ENCODE measurements at regions not wholly inside any gene's neighbourhood (a gene's known extent, or its start where the extent isn't known, plus 50 kb on each side); places are given as distances from the start of the nearest gene placed in this dataset.

DNA sequence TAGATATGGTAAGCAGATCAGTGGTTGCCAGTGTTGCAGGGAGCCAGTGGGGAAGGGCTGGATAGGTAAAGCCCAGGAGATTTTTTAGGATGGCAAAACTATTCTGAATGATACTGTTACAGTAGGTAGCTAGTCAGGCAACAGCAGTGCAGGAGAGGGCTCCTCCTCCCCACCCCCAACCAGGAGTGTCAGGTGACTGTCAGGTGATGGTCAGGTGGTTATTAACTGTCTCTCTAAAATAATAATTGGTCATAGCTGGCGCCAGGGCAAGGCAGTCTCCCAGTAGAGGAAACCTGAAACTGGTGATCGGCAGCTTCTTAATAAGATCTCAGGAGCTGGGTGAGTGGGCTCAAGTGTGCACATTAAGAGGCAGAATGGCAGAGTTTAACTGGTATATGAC is 201.6 kb upstream of the PARD3B start:
- WGBS, 2 donors (ENCODE audit: low coverage in 1 of 2): 100% methylated on average over 2 of the region's 2 CpGs; no CpG with 5 or more reads in 1 of the 2 donors
- in situ Hi-C loops (cut with MboI; ENCODE audit: low pct_ligation_motif_present in 1 of 4, low pct_unique_long_range_greater_than_20kb in 1 of 4, low sequenced_read_pairs in 3 of 4) (loop anchor here in 1 of 4 donors (25.0 kb wide), 2 partner anchors 344 to 1319 kb away; no protein-coding TSS in a partner anchor), intact Hi-C loops (cut with DNase I; ENCODE audit: low total_unique reads) (no loop called here)
- no peak for DNase-seq
- H3K9me3 ChIP-seq: no peaks in the 10 kb centered on the region
- no peak overlapping the region for H3K4me3 ChIP-seq
- TF ChIP-seq EP300 (IDR thresholded peaks at IDR 0.05; ENCODE audit: low read depth): no peak
- TF ChIP-seq POLR2AphosphoS5 (IDR thresholded peaks at IDR 0.05): no peak
- TF ChIP-seq POLR2A (IDR thresholded peaks at IDR 0.05): no peak
- TF ChIP-seq, protein P1, sequence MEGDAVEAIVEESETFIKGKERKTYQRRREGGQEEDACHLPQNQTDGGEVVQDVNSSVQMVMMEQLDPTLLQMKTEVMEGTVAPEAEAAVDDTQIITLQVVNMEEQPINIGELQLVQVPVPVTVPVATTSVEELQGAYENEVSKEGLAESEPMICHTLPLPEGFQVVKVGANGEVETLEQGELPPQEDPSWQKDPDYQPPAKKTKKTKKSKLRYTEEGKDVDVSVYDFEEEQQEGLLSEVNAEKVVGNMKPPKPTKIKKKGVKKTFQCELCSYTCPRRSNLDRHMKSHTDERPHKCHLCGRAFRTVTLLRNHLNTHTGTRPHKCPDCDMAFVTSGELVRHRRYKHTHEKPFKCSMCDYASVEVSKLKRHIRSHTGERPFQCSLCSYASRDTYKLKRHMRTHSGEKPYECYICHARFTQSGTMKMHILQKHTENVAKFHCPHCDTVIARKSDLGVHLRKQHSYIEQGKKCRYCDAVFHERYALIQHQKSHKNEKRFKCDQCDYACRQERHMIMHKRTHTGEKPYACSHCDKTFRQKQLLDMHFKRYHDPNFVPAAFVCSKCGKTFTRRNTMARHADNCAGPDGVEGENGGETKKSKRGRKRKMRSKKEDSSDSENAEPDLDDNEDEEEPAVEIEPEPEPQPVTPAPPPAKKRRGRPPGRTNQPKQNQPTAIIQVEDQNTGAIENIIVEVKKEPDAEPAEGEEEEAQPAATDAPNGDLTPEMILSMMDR (IDR thresholded peaks at IDR 0.05): no peak
- H3K27me3 ChIP-seq: no peaks in the 10 kb centered on the region
- peaks cover 0 to 6% (median 0%) of the 10 kb centered on the region in 4 donors for H3K4me1 ChIP-seq
- no peaks in the 10 kb centered on the region for H3K36me3 ChIP-seq
- H3K27ac ChIP-seq: no peak overlapping the region

DNA sequence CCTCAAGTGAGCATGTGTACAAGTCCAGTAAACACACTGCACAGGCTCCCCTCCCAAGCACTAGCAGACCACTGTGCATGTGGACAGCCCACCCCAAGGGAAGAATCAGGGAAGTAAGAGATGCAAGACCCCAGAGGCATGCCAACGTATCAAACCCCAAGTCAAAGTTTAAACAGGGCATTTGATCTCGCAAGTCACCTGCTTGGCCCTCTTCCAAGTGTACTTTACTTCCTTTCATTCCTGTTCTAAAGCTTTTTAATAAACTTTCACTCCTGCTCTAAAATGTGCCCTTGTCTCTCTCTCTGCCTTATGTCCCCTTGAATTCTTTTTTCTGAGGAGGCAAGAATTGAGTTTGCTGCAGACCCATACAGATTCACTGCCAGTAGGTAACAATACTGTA is 201.2 kb upstream of the PARD3B start:
- DNase-seq: no peak
- no peak overlapping the region for H3K27ac ChIP-seq
- intact Hi-C loops (cut with DNase I; ENCODE audit: low total_unique reads) (no loop called here), in situ Hi-C loops (cut with MboI; ENCODE audit: low pct_ligation_motif_present in 1 of 4, low pct_unique_long_range_greater_than_20kb in 1 of 4, low sequenced_read_pairs in 3 of 4) (loop anchor here in 1 of 4 donors (25.0 kb wide), 2 partner anchors 343 to 1318 kb away; no protein-coding TSS in a partner anchor)
- no peak overlapping the region for H3K4me3 ChIP-seq
- H3K4me1 ChIP-seq: peaks cover 0 to 6% (median 0%) of the 10 kb centered on the region in 4 donors
- no peaks in the 10 kb centered on the region for H3K36me3 ChIP-seq
- 30% methylated on average over 2 of the region's 2 CpGs; no CpG with 5 or more reads in 1 of the 2 donors for WGBS, 2 donors (ENCODE audit: low coverage in 1 of 2)
- no peaks in the 10 kb centered on the region for H3K9me3 ChIP-seq
- H3K27me3 ChIP-seq: no peaks in the 10 kb centered on the region
- TF ChIP-seq, protein P1 (IDR thresholded peaks at IDR 0.05): no peak
- no peak for TF ChIP-seq POLR2A (IDR thresholded peaks at IDR 0.05)
- no peak for TF ChIP-seq POLR2AphosphoS5 (IDR thresholded peaks at IDR 0.05)
- no peak for TF ChIP-seq EP300 (IDR thresholded peaks at IDR 0.05; ENCODE audit: low read depth)

DNA sequence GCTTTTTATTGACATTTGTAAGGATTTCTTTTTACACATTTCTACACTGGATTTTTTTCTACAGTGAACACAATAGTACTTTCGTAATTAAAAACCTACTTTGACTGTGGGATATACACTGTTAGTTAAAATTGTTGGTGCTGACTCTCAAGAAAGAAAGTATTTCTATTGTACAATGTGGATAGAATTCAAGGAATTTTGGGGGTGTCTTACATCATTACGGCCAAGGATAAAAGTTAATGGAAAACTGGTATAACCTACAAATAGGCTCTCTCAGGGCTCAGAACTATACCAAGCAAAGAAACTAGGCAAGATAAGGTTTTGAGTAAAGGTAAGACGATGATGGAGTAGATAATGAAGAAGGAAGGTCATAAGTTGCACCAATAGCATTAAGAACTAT is 198.4 kb upstream of the PARD3B start:
- intact Hi-C loops (cut with DNase I; ENCODE audit: low total_unique reads): no loop called here
- WGBS, 2 donors (ENCODE audit: low coverage in 1 of 2): 77 to 85% methylated on average over 3 of the region's 3 CpGs
- no peak for DNase-seq
- Histone ChIP-seq H3K36me3 (no peaks in the 10 kb centered on the region), H3K9me3 (no peaks in the 10 kb centered on the region), H3K27ac (no peak overlapping the region), H3K4me1 (peaks cover 0 to 6% (median 0%) of the 10 kb centered on the region in 4 donors), H3K4me3 (no peak overlapping the region), H3K27me3 (no peaks in the 10 kb centered on the region)
- in situ Hi-C loops (cut with MboI; ENCODE audit: low pct_ligation_motif_present in 1 of 4, low pct_unique_long_range_greater_than_20kb in 1 of 4, low sequenced_read_pairs in 3 of 4): loop anchor here in 1 of 4 donors (25.0 kb wide), 2 partner anchors 340 to 1315 kb away; no protein-coding TSS in a partner anchor
- TF ChIP-seq, protein P1 (IDR thresholded peaks at IDR 0.05): no peak
- TF ChIP-seq POLR2A (IDR thresholded peaks at IDR 0.05): no peak
- TF ChIP-seq POLR2AphosphoS5 (IDR thresholded peaks at IDR 0.05): no peak
- no peak for TF ChIP-seq EP300 (IDR thresholded peaks at IDR 0.05; ENCODE audit: low read depth)

DNA sequence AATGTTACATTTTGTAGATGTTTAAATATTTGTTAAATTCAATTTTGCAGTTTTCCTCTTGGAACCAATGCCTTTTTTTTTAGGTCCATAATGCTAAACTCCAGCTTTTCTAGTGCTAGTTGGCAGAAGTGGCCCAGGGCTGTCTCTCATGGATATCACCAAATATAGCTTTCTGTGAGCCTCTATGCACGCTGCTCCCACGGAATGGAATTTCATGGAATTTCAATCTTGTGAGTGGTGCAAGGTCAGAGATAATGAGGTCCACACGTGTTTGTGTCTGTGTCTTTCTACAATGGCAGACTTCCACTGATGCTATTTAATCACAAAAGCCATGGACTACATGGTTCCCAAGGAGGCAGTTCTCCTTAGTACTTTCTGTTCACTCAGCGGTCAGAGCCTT is 191.5 kb upstream of the PARD3B start:
- no peak for DNase-seq

More for the DNA sequence above, 191.5 kb upstream of the PARD3B start:
- in situ Hi-C loops (cut with MboI; ENCODE audit: low pct_ligation_motif_present in 1 of 4, low pct_unique_long_range_greater_than_20kb in 1 of 4, low sequenced_read_pairs in 3 of 4) (no loop called here), intact Hi-C loops (cut with DNase I; ENCODE audit: low total_unique reads) (no loop called here)
- Histone ChIP-seq H3K27me3 (no peaks in the 10 kb centered on the region), H3K9me3 (no peaks in the 10 kb centered on the region), H3K4me3 (no peak overlapping the region), H3K27ac (no peak overlapping the region), H3K36me3 (no peaks in the 10 kb centered on the region), H3K4me1 (no peaks in the 10 kb centered on the region)
- 72 to 90% methylated on average over 4 of the region's 4 CpGs for WGBS, 2 donors (ENCODE audit: low coverage in 1 of 2)
- TF ChIP-seq, protein P1 (IDR thresholded peaks at IDR 0.05): no peak
- TF ChIP-seq EP300 (IDR thresholded peaks at IDR 0.05; ENCODE audit: low read depth): no peak
- no peak for TF ChIP-seq POLR2A (IDR thresholded peaks at IDR 0.05)
- TF ChIP-seq POLR2AphosphoS5 (IDR thresholded peaks at IDR 0.05): no peak
